22Rv1 (cell line): ENCODE measurements at regions not wholly inside any gene's neighbourhood (a gene's known extent, or its start where the extent isn't known, plus 50 kb on each side); places are given as distances from the start of the nearest gene placed in this dataset.

Source experiments
- CTCF ChIP-seq: fragments of 450-650 bp; IDR thresholded peaks from 2 replicates; pipeline ENCODE4 v1.5.1; 2017; ENCODE audit warnings: mild to moderate bottlenecking
- ZFX ChIP-seq: fragments of 450-650 bp; IDR thresholded peaks from 2 replicates; pipeline ENCODE4 v1.6.1; 2017; ENCODE audit warnings: antibody characterized with exemption, borderline replicate concordance

GRCh38 chr7:71021131-71021530 lies 110.8 kb upstream of the GALNT17 start:
- TF ChIP-seq CTCF: no peak
- TF ChIP-seq ZFX: no peak
